ENCODE measurements at regions not wholly inside any gene's neighbourhood (a gene's known extent, or its start where the extent isn't known, plus 50 kb on each side); places are given as distances from the start of the nearest gene placed in this dataset.

- H3K27ac ChIP-seq (replicated peaks in 1 of 4): no peak overlapping the region
- no peak for DNase-seq (ENCODE audit: extremely low spot score)
- H3K4me1 ChIP-seq: peaks cover 10 to 21% (median 17%) of the 10 kb centered on the region in 4 donors
- 88% methylated on average over 16 of the region's 16 CpGs for WGBS
- H3K4me3 ChIP-seq: no peak overlapping the region
- H3K27me3 ChIP-seq: no peaks in the 10 kb centered on the region
- peaks cover 0 to 21% (median 9%) of the 10 kb centered on the region in 4 donors for H3K36me3 ChIP-seq
- intact Hi-C loops (cut with DNase I): no loop called here
- no peaks in the 10 kb centered on the region for H3K9me3 ChIP-seq
- TF ChIP-seq EP300 (IDR thresholded peaks at IDR 0.05) (no peak), POLR2AphosphoS5 (IDR thresholded peaks at IDR 0.05) (no peak), CTCF (IDR thresholded peaks at IDR 0.05) (no peak), POLR2A (IDR thresholded peaks at IDR 0.05; ENCODE audit: low read depth) (no peak)
Measured at GRCh38 chr4:3343358-3343757, 50.5 kb downstream of the RGS12 start.

- Histone ChIP-seq H3K4me3 (no peak overlapping the region), H3K9me3 (no peaks in the 10 kb centered on the region), H3K36me3 (peaks cover 0 to 21% (median 9%) of the 10 kb centered on the region in 4 donors), H3K27ac (replicated peaks in 1 of 4) (no peak overlapping the region), H3K4me1 (peaks cover 10 to 26% (median 17%) of the 10 kb centered on the region in 4 donors), H3K27me3 (no peaks in the 10 kb centered on the region)
- intact Hi-C loops (cut with DNase I): no loop called here
- TF ChIP-seq POLR2AphosphoS5 (IDR thresholded peaks at IDR 0.05): no peak
- TF ChIP-seq POLR2A (IDR thresholded peaks at IDR 0.05; ENCODE audit: low read depth): no peak
- no peak for TF ChIP-seq CTCF (IDR thresholded peaks at IDR 0.05)
- no peak for DNase-seq (ENCODE audit: extremely low spot score)
- WGBS: 89% methylated on average over 9 of the region's 9 CpGs
Measured at GRCh38 chr4:3344104-3344503, 51.3 kb downstream of the RGS12 start.

DNA sequence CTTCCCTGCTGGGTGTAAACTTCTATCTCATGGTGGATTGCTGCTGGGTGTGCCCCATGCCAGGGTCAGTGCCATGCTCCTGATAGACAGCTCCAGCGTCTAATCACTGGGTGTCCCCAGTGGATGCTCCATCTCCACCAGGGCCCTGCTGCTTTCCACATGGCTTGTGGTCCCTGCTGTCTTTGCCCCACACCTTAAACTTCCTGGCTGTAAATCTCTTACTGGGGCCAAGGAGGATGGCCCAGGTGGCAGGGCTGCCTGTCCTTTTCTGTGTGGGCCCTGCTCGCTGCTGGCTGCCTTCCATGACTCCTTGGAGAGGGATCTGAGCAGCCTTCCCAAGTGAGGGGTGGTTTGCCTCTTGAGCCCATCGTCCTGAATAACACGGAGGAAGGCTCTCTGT is 51.8 kb downstream of the RGS12 start:
- TF ChIP-seq CTCF (IDR thresholded peaks at IDR 0.05) (no peak), POLR2A (IDR thresholded peaks at IDR 0.05; ENCODE audit: low read depth) (no peak), POLR2AphosphoS5 (IDR thresholded peaks at IDR 0.05) (no peak), EP300 (IDR thresholded peaks at IDR 0.05) (no peak)
- WGBS: 78% methylated on average over 4 of the region's 4 CpGs
- no peaks in the 10 kb centered on the region for H3K9me3 ChIP-seq
- DNase-seq (ENCODE audit: extremely low spot score): peak; percentile 82
- H3K4me3 ChIP-seq: no peak overlapping the region
- peaks cover 10 to 26% (median 17%) of the 10 kb centered on the region in 4 donors for H3K4me1 ChIP-seq
- H3K27me3 ChIP-seq: no peaks in the 10 kb centered on the region
- intact Hi-C loops (cut with DNase I): no loop called here
- peaks cover 0 to 21% (median 9%) of the 10 kb centered on the region in 4 donors for H3K36me3 ChIP-seq
- H3K27ac ChIP-seq (replicated peaks in 1 of 4): no peak overlapping the region

DNA sequence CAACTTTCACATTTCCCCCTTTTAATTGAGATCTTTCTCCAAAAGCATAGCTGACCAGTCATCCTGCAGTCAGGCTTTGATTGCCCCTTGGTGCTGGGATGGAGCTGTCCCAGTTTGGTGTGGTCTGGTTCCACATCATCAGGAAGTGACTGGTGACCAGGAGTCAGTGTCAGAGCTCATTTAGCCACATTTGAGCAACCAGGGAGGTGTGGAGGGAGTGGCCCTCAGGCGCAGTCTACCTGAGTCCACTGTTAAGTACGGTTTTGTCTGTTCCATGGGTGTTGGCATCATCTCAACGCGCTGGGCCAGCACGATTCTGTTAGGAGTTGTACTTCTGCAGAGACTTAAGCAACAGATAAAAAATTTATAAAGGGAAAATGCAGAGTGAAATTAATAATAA is 52.6 kb downstream of the RGS12 start:
- peaks cover 0 to 21% (median 9%) of the 10 kb centered on the region in 4 donors for H3K36me3 ChIP-seq
- DNase-seq (ENCODE audit: extremely low spot score): no peak
- 89% methylated on average over 5 of the region's 5 CpGs for WGBS
- H3K4me1 ChIP-seq: peaks cover 10 to 26% (median 17%) of the 10 kb centered on the region in 4 donors
- no peak overlapping the region for H3K4me3 ChIP-seq
- TF ChIP-seq POLR2A (IDR thresholded peaks at IDR 0.05; ENCODE audit: low read depth) (no peak), POLR2AphosphoS5 (IDR thresholded peaks at IDR 0.05) (no peak), EP300 (IDR thresholded peaks at IDR 0.05) (no peak), CTCF (IDR thresholded peaks at IDR 0.05) (no peak)
- H3K27ac ChIP-seq (replicated peaks in 1 of 4): no peak overlapping the region
- H3K9me3 ChIP-seq: no peaks in the 10 kb centered on the region
- H3K27me3 ChIP-seq: no peaks in the 10 kb centered on the region
- intact Hi-C loops (cut with DNase I): no loop called here

- intact Hi-C loops (cut with DNase I): loop anchor here (1.0 kb wide), 1 partner anchor 97 kb away; no protein-coding TSS in a partner anchor
- no peak overlapping the region for H3K4me3 ChIP-seq
- no peak for DNase-seq (ENCODE audit: extremely low spot score)
- peaks cover 0 to 21% (median 9%) of the 10 kb centered on the region in 4 donors for H3K36me3 ChIP-seq
- 47% methylated on average over 4 of the region's 4 CpGs for WGBS
- H3K4me1 ChIP-seq: peaks cover 10 to 26% (median 17%) of the 10 kb centered on the region in 4 donors
- H3K9me3 ChIP-seq: no peaks in the 10 kb centered on the region
- TF ChIP-seq POLR2A (IDR thresholded peaks at IDR 0.05; ENCODE audit: low read depth) (no peak), CTCF (IDR thresholded peaks at IDR 0.05) (peak; percentile 83 to 88 (median 87))
- H3K27me3 ChIP-seq: no peaks in the 10 kb centered on the region
- no peak overlapping the region for H3K27ac ChIP-seq (replicated peaks in 1 of 4)
Measured at GRCh38 chr4:3346146-3346545, 53.3 kb downstream of the RGS12 start.
